ENCODE measurements at regions not wholly inside any gene's neighbourhood (a gene's known extent, or its start where the extent isn't known, plus 50 kb on each side); places are given as distances from the start of the nearest gene placed in this dataset.

- Mint-ChIP-seq H3K4me3 (no peak overlapping the region), H3K36me3 (no peaks in the 10 kb centered on the region), H3K9me3 (no peaks in the 10 kb centered on the region), H3K4me1 (no peaks in the 10 kb centered on the region), H3K27ac (no peak overlapping the region)
- DNase-seq (ENCODE audit: low spot score in 2 of 2) (no peak), ATAC-seq (no peak)
Observed at GRCh38 chr18:59052965-59053820, 86.5 kb upstream of the SEC11C start.

- H3K4me1 Mint-ChIP-seq = no peaks in the 10 kb centered on the region
- no peak for DNase-seq (ENCODE audit: low spot score in 2 of 2)
- H3K4me3 Mint-ChIP-seq = no peak overlapping the region
- H3K27ac Mint-ChIP-seq = no peak overlapping the region
- H3K36me3 Mint-ChIP-seq = no peaks in the 10 kb centered on the region
- H3K9me3 Mint-ChIP-seq = no peaks in the 10 kb centered on the region
- ATAC-seq = no peak
Observed at GRCh38 chr18:59054496-59055287, 85.0 kb upstream of the SEC11C start.

- no peaks in the 10 kb centered on the region for H3K36me3 Mint-ChIP-seq
- no peaks in the 10 kb centered on the region for H3K9me3 Mint-ChIP-seq
- no peak overlapping the region for H3K27ac Mint-ChIP-seq
- DNase-seq (ENCODE audit: low spot score in 2 of 2) = no peak
- no peaks in the 10 kb centered on the region for H3K4me1 Mint-ChIP-seq
- ATAC-seq = no peak
- no peak overlapping the region for H3K4me3 Mint-ChIP-seq
Observed at GRCh38 chr18:59055345-59056032, 84.2 kb upstream of the SEC11C start.

GRCh38 chr18:59056706-59057492 is 82.8 kb upstream of the SEC11C start:
- Mint-ChIP-seq H3K27ac (no peak overlapping the region), H3K4me1 (no peaks in the 10 kb centered on the region), H3K36me3 (no peaks in the 10 kb centered on the region), H3K9me3 (no peaks in the 10 kb centered on the region), H3K4me3 (no peak overlapping the region)
- peak; percentile 31 for ATAC-seq
- peak; percentile 23 to 78 for DNase-seq (ENCODE audit: low spot score in 2 of 2)

GRCh38 chr18:59057493-59057795 is 82.2 kb upstream of the SEC11C start:
- H3K4me1 Mint-ChIP-seq = no peaks in the 10 kb centered on the region
- no peak overlapping the region for H3K4me3 Mint-ChIP-seq
- no peaks in the 10 kb centered on the region for H3K36me3 Mint-ChIP-seq
- DNase-seq (ENCODE audit: low spot score in 2 of 2) (no peak), ATAC-seq (no peak)
- H3K9me3 Mint-ChIP-seq = no peaks in the 10 kb centered on the region
- H3K27ac Mint-ChIP-seq = no peak overlapping the region

- Mint-ChIP-seq H3K4me3 (no peak overlapping the region), H3K27ac (no peak overlapping the region), H3K4me1 (no peaks in the 10 kb centered on the region), H3K9me3 (no peaks in the 10 kb centered on the region), H3K36me3 (no peaks in the 10 kb centered on the region)
- DNase-seq (ENCODE audit: low spot score in 2 of 2) (no peak), ATAC-seq (no peak)
Observed at GRCh38 chr18:59057969-59058368, 81.7 kb upstream of the SEC11C start.

GRCh38 chr18:59059140-59059539 is 80.5 kb upstream of the SEC11C start:
- ATAC-seq (no peak), DNase-seq (ENCODE audit: low spot score in 2 of 2) (no peak)
- H3K4me1 Mint-ChIP-seq = no peaks in the 10 kb centered on the region
- H3K36me3 Mint-ChIP-seq = no peaks in the 10 kb centered on the region
- H3K4me3 Mint-ChIP-seq = no peak overlapping the region
- H3K9me3 Mint-ChIP-seq = no peaks in the 10 kb centered on the region
- H3K27ac Mint-ChIP-seq = no peak overlapping the region

GRCh38 chr18:59060551-59060950 is 79.1 kb upstream of the SEC11C start:
- no peak overlapping the region for H3K4me3 Mint-ChIP-seq
- no peak overlapping the region for H3K27ac Mint-ChIP-seq
- H3K9me3 Mint-ChIP-seq = no peaks in the 10 kb centered on the region
- H3K4me1 Mint-ChIP-seq = no peaks in the 10 kb centered on the region
- DNase-seq (ENCODE audit: low spot score in 2 of 2) (no peak), ATAC-seq (peak; percentile 34)
- no peaks in the 10 kb centered on the region for H3K36me3 Mint-ChIP-seq

GRCh38 chr18:59061914-59062642 is 77.6 kb upstream of the SEC11C start:
- Mint-ChIP-seq H3K4me1 (no peaks in the 10 kb centered on the region), H3K36me3 (no peaks in the 10 kb centered on the region), H3K27ac (no peak overlapping the region), H3K9me3 (no peaks in the 10 kb centered on the region), H3K4me3 (no peak overlapping the region)
- DNase-seq (ENCODE audit: low spot score in 2 of 2) (no peak), ATAC-seq (peak; percentile 55)

GRCh38 chr18:59062643-59063006 is 77.1 kb upstream of the SEC11C start:
- no peaks in the 10 kb centered on the region for H3K4me1 Mint-ChIP-seq
- no peak overlapping the region for H3K27ac Mint-ChIP-seq
- no peaks in the 10 kb centered on the region for H3K9me3 Mint-ChIP-seq
- peak; percentile 5 for ATAC-seq
- H3K4me3 Mint-ChIP-seq = no peak overlapping the region
- no peaks in the 10 kb centered on the region for H3K36me3 Mint-ChIP-seq
- no peak for DNase-seq (ENCODE audit: low spot score in 2 of 2)

GRCh38 chr18:59063300-59063906 is 76.3 kb upstream of the SEC11C start:
- Mint-ChIP-seq H3K4me3 (no peak overlapping the region), H3K27ac (no peak overlapping the region)

GRCh38 chr18:59063912-59064311 is 75.8 kb upstream of the SEC11C start:
- H3K9me3 Mint-ChIP-seq = no peaks in the 10 kb centered on the region
- no peak overlapping the region for H3K4me3 Mint-ChIP-seq
- ATAC-seq (no peak), DNase-seq (ENCODE audit: low spot score in 2 of 2) (no peak)
- H3K36me3 Mint-ChIP-seq = no peaks in the 10 kb centered on the region
- H3K27ac Mint-ChIP-seq = no peak overlapping the region
- H3K4me1 Mint-ChIP-seq = no peaks in the 10 kb centered on the region

More at GRCh38 chr18:59063300-59063906, 76.3 kb upstream of the SEC11C start:
- H3K4me1 Mint-ChIP-seq = no peaks in the 10 kb centered on the region
- no peaks in the 10 kb centered on the region for H3K9me3 Mint-ChIP-seq
- ATAC-seq (no peak), DNase-seq (ENCODE audit: low spot score in 2 of 2) (no peak)
- no peaks in the 10 kb centered on the region for H3K36me3 Mint-ChIP-seq

- H3K4me3 Mint-ChIP-seq = no peak overlapping the region
- H3K9me3 Mint-ChIP-seq = no peaks in the 10 kb centered on the region
- DNase-seq (ENCODE audit: low spot score in 2 of 2) (no peak), ATAC-seq (no peak)
- H3K27ac Mint-ChIP-seq = no peak overlapping the region
- H3K4me1 Mint-ChIP-seq = no peaks in the 10 kb centered on the region
- no peaks in the 10 kb centered on the region for H3K36me3 Mint-ChIP-seq
Observed at GRCh38 chr18:59065684-59066083, 74.0 kb upstream of the SEC11C start.

- Mint-ChIP-seq H3K27ac (no peak overlapping the region), H3K4me3 (no peak overlapping the region), H3K4me1 (no peaks in the 10 kb centered on the region), H3K36me3 (no peaks in the 10 kb centered on the region), H3K9me3 (no peaks in the 10 kb centered on the region)
- ATAC-seq (no peak), DNase-seq (ENCODE audit: low spot score in 2 of 2) (no peak)
Observed at GRCh38 chr18:59067873-59068272, 71.8 kb upstream of the SEC11C start.
